HUDEP-2 (cell line): ENCODE measurements at regions not wholly inside any gene's neighbourhood (a gene's known extent, or its start where the extent isn't known, plus 50 kb on each side); places are given as distances from the start of the nearest gene placed in this dataset.

Source experiments
- DNase-seq, 76 experiments: peaks; one replicate each; lab custom pipeline; 2025; ENCODE audit not compliant: unreplicated experiment in 76 of 76; lab: John Stamatoyannopoulos, UW

DNA sequence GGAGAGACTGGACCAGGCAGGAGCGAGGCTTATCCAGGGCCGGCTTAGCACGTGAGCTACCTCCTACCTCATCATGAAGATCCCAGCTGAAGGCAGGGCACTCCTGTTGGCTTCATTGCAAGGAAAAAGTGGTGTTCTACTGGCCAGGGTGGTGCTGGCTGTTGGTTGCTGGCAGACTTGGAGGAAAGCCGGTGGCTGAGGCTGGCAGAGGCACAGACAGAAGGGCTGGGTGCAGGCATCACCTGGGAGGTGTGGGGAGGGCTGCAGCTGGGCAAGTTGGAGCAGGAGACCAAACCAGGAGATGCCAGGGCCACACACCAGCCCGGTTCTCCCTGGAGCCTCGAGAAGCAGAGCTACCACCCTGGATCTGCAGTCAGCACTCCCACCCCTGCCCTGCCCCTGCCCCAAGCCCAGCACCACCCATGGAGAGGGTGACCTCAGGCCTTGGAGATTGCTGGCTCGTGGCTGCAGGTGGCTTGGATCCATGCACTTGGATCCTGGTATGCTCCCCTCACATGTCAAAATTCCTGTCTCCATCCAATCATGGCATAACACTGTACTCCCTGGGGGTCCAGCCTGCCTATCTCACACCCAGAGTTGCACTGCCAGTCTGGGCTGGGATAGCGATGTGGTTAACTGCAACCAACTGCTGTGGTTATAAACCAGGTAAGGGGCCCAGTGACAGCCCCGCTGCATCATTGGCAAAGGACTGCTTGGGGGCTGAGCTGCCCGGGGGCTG is 49.7 kb downstream of the GLI2 start:
- no peak for DNase-seq

DNA sequence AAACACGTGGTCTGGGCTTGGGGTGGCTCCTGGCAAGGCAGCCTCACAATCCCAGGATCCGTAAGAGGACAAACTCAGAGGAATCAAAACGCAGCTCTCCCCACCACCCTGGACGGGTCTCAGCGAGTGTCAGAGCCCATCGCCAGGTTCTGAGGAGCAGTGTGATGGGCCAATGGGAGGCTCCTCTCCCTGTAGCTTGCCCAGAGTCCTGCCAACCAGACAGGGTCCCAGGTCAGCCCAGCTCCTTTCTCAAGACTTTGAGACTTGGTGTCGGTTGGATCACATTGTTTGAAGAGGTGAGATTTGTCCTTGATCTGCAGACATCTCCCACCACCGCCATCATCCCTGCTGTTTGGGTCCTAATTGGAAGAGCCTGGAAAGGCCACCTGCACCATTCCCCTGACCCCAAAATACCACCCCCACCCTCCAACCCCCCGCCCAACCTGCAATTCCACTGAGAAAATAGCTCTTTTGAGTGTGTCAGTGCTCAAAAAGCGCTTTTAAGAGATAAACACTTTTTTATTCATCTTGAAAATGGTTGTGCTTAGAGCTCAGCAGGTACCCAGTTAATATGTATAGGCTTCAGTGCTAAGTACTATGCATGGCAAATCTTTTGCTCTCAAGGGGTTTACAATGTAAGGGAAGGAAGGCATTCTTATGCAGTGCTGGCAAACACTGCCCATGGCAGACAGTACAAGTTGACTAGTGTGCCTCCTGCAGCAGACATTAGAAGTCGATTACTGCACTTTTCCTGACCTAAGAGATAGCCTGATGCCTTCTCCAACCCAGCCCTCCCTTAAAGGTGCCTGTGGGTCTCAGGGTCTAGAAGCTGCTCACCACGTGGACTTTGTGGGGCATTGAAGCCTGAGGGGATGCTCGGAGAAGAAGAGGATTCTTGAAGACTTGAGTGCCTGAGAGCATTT is 50.6 kb downstream of the GLI2 start:
- DNase-seq: no peak

DNA sequence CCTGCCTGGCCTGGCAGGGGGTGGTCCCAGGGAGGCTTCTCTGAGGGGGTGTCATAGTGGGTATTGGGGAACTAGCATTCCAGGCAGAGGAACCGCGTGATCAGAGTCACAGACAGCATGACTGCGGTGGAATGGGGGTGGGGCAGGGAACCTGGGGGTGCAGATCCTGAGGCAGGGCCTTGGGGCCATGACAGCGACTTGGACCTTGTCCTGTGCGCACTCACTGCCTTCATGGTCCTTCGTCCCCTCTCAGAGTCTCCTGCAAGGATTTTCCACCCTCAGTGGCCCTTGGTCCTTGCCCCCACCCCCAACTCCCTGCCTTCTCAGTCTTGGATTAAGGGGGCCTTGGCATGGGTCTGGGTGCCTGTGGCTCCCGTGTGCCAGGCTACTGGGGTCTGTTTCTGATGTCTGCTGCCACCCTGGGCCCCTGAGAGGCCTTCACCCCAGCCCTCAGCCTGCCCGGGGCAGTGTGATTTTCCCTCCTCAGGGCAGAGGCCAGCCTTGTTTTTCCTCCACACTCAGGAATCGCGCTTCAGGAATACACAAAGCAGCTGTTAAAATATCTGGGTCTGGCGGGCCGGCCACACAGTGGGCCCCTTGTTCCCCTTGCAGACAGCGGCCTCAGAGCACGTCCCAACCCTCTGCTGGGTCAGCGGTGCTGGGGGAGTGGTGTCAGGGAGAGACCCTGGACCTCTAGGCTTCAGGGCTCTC is 51.6 kb downstream of the GLI2 start:
- no peak for DNase-seq

DNA sequence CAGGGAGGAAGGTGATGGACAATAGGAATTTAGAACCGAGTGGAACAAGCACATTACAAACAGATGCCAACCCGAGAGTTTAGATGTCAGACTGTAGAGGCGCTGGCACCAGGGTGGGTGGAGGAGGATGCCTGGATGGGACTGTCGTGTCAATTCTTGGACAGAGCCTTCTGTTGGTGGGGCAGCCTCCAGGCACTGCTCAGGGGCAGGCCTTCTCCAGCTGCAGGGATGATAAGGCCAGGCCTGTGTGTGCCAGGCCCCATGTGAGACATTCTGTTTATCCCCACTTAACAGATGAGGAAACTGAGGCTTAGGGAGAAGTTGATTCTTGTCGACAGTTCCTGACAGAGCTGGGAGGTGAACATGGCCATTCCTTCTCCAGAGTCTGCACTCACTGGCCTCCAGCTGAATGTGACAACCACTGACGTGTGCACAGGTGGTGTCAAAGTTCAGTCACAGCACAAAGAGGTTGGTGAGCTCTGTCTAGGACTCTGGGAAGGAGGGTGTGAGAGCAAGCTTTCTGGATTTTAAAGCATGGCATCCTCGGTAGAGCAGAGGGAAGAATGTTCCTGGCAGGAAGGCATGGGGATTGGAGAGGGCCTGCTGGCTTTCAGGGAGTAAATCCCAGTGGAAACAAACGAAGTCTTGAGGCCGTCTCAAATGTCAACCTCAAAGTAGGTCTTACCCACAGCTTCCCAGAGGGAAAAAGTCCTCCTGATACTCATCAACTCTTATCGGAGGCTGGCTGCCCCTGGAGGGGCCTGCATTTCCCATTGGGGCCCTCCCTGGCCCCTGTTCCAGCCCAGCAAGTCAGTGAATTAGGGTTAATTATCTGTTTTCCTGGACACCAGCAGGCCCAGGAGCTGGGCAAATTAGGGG is 52.4 kb downstream of the GLI2 start:
- no peak for DNase-seq

- no peak for DNase-seq
Observed at GRCh38 chr2:120791243-120791961, 55.7 kb downstream of the GLI2 start.

DNA sequence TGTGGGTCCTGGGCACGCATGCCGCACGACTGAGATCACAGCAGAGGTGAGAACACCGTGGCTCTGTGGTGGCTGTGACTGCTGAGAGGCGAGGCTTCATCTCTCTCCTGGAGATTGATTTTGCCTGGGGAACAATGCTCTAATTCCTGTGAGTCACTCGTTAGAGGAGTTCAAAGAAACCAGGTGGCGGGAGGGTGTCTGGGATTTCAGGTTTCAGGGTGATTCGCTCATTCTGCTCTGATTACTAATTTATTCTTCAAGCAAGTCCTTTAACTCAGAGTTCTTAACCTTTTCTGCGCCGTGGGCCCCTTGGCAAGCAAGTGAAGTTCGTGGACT is 56.3 kb downstream of the GLI2 start:
- DNase-seq: no peak

DNA sequence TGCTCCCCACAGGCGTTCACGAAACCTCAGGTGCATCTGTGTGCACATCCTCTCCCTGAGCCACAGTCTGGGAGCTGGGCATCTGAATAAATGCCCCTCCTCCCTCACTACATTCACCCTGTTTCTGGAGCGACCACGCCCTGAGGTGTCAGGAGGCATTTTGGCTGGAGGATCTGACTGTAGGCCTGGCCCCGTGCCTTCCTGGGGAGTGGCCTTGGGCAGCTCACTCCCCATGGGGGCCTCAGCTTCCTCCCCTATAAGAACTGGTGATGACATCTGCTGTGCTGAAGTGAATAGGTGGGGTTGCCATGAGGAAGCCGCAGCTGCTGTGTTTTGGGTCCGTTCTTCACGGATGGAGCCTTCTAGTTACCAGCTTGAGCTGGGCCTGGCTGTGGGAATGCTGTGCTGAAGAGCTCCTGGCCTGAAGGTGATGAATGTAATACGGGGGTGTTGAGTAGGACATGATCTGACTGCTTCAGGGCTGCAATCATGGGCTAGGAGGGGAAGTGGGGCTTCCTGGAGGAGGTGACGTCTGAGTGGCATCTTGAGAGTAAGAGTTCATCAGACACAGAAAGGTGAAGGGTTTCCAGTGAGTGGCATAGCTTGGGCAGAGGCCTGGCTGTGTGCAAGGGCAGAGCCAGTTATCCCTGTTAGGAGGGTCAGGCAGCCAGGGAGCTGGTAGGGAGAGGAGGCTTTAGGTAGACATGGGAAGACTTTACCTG is 58.2 kb downstream of the GLI2 start:
- DNase-seq: peak in 1 of 76 experiments; percentile 8

- DNase-seq: no peak
Observed at GRCh38 chr2:120794716-120795115, 59.0 kb downstream of the GLI2 start.

- no peak for DNase-seq
Observed at GRCh38 chr2:120796094-120796493, 60.4 kb downstream of the GLI2 start.

DNA sequence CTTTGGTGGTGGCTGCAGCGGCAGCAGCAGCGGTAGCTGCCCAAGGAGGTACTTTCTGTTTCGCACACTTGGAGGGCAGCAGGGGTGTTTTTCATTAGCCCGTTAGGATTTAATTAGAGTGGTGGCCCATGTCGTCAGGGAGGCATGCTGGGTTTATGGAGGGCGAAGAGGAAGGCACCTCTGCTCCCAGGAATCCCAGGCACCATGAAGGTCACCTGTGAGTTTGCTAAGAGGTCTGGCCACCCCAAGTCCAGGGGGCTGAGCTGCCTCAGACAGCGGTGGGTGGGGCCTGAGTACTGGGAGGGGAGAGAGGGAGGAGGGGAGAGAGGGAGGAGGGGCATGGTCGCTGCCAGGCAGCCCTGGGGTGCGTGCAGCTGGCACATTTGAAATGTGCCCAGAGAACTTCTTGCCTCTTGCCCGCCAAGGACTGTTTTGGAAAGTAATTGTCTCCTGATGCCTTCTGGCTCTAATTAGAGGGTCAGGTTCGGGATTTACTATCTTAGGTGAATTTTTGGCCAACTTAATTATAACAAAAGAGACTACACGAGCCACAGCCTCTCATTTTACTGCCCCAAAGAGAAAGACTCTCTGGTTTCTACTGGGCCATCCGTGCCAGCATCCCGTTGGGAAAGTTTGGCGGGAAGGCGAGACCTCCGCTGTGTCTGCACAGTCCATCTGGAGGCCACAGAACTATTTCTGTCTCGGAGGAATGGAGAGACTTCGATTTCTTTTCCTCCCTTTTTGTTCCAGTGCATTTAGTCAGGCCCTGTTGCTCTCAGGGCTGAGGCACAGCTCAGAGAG is 62.0 kb downstream of the GLI2 start:
- no peak for DNase-seq

GRCh38 chr2:120798567-120799247 is 63.0 kb downstream of the GLI2 start:
- no peak for DNase-seq

DNA sequence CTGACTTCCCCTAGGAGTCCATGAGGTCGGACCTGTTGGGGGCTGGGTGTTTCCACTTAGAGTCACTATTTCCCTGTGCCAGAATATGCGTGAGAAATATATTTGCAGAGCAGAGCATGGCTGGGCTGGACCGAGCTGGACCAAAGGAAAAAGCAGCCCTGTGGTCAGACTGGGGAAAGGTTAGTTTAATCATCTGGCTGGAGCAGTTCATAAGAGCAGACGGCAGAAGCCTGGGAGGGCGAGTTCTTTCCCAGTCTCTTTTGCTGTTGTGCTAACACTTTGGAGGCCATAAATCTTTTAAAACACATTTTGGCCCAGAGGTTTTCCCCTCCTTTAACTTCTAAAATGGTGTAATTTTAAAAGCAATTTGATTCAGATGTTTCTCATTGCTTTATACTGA is 66.5 kb downstream of the GLI2 start:
- no peak for DNase-seq

GRCh38 chr2:120802867-120803484 is 67.3 kb downstream of the GLI2 start:
- no peak for DNase-seq

GRCh38 chr2:120803764-120804335 is 68.2 kb downstream of the GLI2 start:
- no peak for DNase-seq

- DNase-seq: no peak
Observed at GRCh38 chr2:120804459-120804858, 68.8 kb downstream of the GLI2 start.

- DNase-seq: no peak
Observed at GRCh38 chr2:120805011-120805410, 69.3 kb downstream of the GLI2 start.

DNA sequence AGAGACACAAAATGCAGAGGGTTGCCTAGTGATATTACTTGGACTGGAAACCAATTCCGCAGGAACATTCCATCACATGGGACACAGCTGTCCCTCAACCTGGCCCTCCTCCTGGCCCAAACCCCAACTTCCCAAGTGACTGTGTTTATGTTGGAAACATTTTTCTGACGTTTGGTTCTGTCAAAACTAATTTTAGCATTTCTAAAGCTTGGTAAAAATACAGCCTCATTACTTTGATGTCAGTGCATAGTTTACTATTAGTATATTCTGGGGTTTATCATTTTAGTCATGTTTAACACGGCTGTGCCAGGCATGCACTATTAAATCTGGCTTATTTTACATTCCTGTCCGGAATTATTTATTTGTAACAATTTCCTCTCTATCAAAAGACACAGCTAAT is 69.9 kb downstream of the GLI2 start:
- no peak for DNase-seq
